Naive B cell (primary cell): ENCODE measurements at regions not wholly inside any gene's neighbourhood (a gene's known extent, or its start where the extent isn't known, plus 50 kb on each side); places are given as distances from the start of the nearest gene placed in this dataset.
"Not testable (repeated sequence)": the region's sequence is repeated elsewhere in the genome, so short reads cannot be mapped to it uniquely, and the experiment has no call there.

Experiments used
- ATAC-seq, 2 donors: fragments of 150-1000 bp; cut with Tn5 transposase; 2 replicates each; pipeline ENCODE4 v1.10.0; 2021; ENCODE audit warnings: low read depth in 2 of 2, mild to moderate bottlenecking in 2 of 2, moderate library complexity in 2 of 2
- DNase-seq: peaks from one replicate; pipeline ENCODE4 v3.0.0; 2022
- H3K27ac Mint-ChIP-seq, 6 donors: one replicate each; pipeline ENCODE4 v1.8.0; 2020 to 2022; ENCODE audit warnings: mild to moderate bottlenecking in 6 of 6, mixed read lengths in 6 of 6, moderate library complexity in 5 of 6, inconsistent platforms in 2 of 6
- H3K27me3 Mint-ChIP-seq, 3 donors: one replicate each; pipeline ENCODE4 v1.8.0; 2021 to 2022; ENCODE audit warnings: mixed read lengths in 3 of 3, mild to moderate bottlenecking in 1 of 3
- H3K36me3 Mint-ChIP-seq, 2 donors: one replicate each; pipeline ENCODE4 v1.8.0; 2020 to 2022; ENCODE audit warnings: mixed read lengths in 2 of 2, inconsistent platforms in 1 of 2, mild to moderate bottlenecking in 1 of 2
- H3K4me1 Mint-ChIP-seq, 3 donors: one replicate each; pipeline ENCODE4 v1.8.0; 2020 to 2022; ENCODE audit warnings: mixed read lengths in 3 of 3, inconsistent platforms in 1 of 3, mild to moderate bottlenecking in 1 of 3, moderate library complexity in 1 of 3
- H3K4me3 Mint-ChIP-seq, 8 donors: one replicate each; pipeline ENCODE4 v1.8.0; 2020 to 2022; ENCODE audit warnings: mild to moderate bottlenecking in 8 of 8, mixed read lengths in 8 of 8, moderate library complexity in 8 of 8, inconsistent platforms in 2 of 8
- H3K9me3 Mint-ChIP-seq, 7 donors: one replicate each; pipeline ENCODE4 v1.8.0; 2020 to 2022; ENCODE audit warnings: mixed read lengths in 7 of 7, mild to moderate bottlenecking in 5 of 7, inconsistent platforms in 2 of 7, moderate library complexity in 1 of 7

- peaks cover 0 to 5% (median 0%) of the 10 kb centered on the region in 7 donors for H3K9me3 Mint-ChIP-seq
- no peak for ATAC-seq
- H3K4me3 Mint-ChIP-seq = no peak overlapping the region
- H3K27me3 Mint-ChIP-seq = no peaks in the 10 kb centered on the region
- H3K27ac Mint-ChIP-seq = no peak overlapping the region
- H3K4me1 Mint-ChIP-seq = no peaks in the 10 kb centered on the region
- no peak for DNase-seq
- no peaks in the 10 kb centered on the region for H3K36me3 Mint-ChIP-seq
These were observed 910.0 kb upstream of the WWC1 start for GRCh38 chr5:167381457-167381856.

GRCh38 chr5:167389537-167389936, 901.9 kb upstream of the WWC1 start:
- peaks cover 0 to 10% (median 1%) of the 10 kb centered on the region in 7 donors for H3K9me3 Mint-ChIP-seq
- H3K27me3 Mint-ChIP-seq = no peaks in the 10 kb centered on the region
- H3K27ac Mint-ChIP-seq = no peak overlapping the region
- no peaks in the 10 kb centered on the region for H3K36me3 Mint-ChIP-seq
- H3K4me1 Mint-ChIP-seq = no peaks in the 10 kb centered on the region
- no peak for DNase-seq
- H3K4me3 Mint-ChIP-seq = no peak overlapping the region
- ATAC-seq = no peak

DNA sequence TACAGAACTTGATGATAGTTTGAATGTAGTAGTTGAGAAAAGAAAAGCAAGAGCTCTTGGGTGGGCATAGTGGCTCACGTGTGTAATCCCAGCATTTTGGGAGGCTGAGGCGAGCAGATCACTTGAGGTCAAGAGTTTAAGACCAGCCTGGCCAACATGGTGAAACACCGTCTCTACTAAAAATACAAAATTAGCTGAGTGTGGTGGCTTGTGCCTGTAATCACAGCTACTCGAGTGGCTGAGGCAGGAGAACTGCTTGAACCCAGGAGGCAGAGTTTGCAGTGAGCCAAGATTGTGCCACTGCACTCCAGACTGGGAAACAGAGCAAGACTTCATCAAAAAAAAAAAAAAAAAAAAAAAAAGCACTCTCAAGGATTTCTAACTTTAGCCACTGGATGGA, 900.2 kb upstream of the WWC1 start:
- peaks cover 0 to 13% (median 1%) of the 10 kb centered on the region in 7 donors for H3K9me3 Mint-ChIP-seq
- ATAC-seq, H3K36me3 Mint-ChIP-seq, H3K4me3 Mint-ChIP-seq, H3K27ac Mint-ChIP-seq, DNase-seq, H3K27me3 Mint-ChIP-seq, H3K4me1 Mint-ChIP-seq: not testable (repeated sequence)

DNA sequence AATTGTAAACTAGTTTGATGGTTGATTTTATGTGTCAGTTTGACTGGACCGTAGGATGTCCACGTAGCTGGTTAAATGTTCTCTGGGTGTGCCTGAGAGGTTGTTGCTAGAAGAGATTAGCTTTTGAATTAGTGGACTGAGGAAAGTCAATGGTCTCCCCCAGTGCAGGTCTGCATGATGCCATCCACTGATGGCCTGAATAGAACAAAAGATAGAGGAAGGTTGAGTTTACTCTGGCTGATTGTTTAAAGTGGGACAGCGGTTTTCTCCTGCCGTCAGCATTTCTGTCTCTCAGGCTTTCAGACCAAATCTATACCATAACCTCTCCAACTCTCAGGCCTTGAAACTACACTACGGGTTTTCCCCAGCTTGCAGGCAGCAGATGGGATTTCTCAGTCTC, 899.2 kb upstream of the WWC1 start:
- Mint-ChIP-seq H3K36me3 (no peaks in the 10 kb centered on the region), H3K27ac (no peak overlapping the region), H3K4me1 (no peaks in the 10 kb centered on the region), H3K9me3 (peaks cover 0 to 16% (median 0%) of the 10 kb centered on the region in 7 donors), H3K4me3 (no peak overlapping the region), H3K27me3 (no peaks in the 10 kb centered on the region)
- ATAC-seq = no peak
- no peak for DNase-seq

DNA sequence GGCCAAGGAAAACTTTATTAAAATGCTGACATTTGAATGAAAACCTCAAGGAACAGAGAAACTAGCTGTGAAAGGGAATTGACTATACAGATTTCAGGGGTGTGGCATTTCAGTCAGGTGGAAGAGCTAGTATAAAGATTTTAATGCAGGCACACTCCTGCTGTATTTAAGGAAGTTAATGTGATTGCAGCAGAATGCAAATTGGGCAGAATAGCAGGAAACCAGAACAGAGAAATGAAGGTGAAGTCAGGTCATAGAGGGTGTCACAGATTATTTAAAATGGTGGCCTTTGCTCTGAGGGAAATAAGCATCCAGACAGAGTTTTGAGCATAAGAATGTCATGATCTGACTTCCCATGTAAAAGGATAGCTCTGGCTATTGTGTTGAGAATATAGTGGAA, 898.1 kb upstream of the WWC1 start:
- Mint-ChIP-seq H3K9me3 (peaks cover 0 to 12% (median 0%) of the 10 kb centered on the region in 7 donors), H3K27ac (no peak overlapping the region), H3K4me1 (no peaks in the 10 kb centered on the region), H3K27me3 (no peaks in the 10 kb centered on the region), H3K4me3 (no peak overlapping the region), H3K36me3 (no peaks in the 10 kb centered on the region)
- ATAC-seq (no peak), DNase-seq (no peak)

- Mint-ChIP-seq H3K27ac (no peak overlapping the region), H3K9me3 (peaks cover 0 to 7% (median 0%) of the 10 kb centered on the region in 7 donors), H3K36me3 (no peaks in the 10 kb centered on the region), H3K4me1 (no peaks in the 10 kb centered on the region), H3K4me3 (no peak overlapping the region), H3K27me3 (no peaks in the 10 kb centered on the region)
- no peak for DNase-seq
- ATAC-seq = no peak
These were observed 888.8 kb upstream of the WWC1 start for GRCh38 chr5:167402671-167403070.

DNA sequence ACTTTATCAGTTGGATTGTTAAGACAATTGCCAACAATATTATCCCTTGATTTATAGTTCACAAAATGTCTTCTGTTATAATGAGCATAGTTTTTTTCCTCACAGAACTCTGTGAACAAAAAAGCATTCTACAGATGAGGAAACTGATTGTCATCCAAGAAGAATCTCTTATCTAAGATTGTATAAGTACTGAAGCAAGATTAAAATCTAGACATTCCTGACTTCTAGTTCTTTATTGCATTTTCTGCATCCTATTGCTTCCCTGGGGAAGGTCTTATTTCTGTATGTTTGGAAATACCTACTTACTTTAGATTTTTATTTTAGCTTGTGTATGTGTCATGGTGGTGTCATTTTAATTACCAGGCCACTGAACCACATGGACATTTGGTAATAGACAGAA, 884.9 kb upstream of the WWC1 start:
- H3K4me3 Mint-ChIP-seq = no peak overlapping the region

GRCh38 chr5:167412556-167412955, 878.9 kb upstream of the WWC1 start:
- H3K36me3 Mint-ChIP-seq = no peaks in the 10 kb centered on the region
- no peak overlapping the region for H3K4me3 Mint-ChIP-seq
- H3K9me3 Mint-ChIP-seq = peaks cover 0 to 4% (median 0%) of the 10 kb centered on the region in 7 donors

More for the DNA sequence above, 884.9 kb upstream of the WWC1 start:
- H3K9me3 Mint-ChIP-seq = no peaks in the 10 kb centered on the region
- no peaks in the 10 kb centered on the region for H3K4me1 Mint-ChIP-seq
- no peak for ATAC-seq
- H3K27ac Mint-ChIP-seq = no peak overlapping the region
- DNase-seq = no peak
- H3K27me3 Mint-ChIP-seq = no peaks in the 10 kb centered on the region
- no peaks in the 10 kb centered on the region for H3K36me3 Mint-ChIP-seq

DNA sequence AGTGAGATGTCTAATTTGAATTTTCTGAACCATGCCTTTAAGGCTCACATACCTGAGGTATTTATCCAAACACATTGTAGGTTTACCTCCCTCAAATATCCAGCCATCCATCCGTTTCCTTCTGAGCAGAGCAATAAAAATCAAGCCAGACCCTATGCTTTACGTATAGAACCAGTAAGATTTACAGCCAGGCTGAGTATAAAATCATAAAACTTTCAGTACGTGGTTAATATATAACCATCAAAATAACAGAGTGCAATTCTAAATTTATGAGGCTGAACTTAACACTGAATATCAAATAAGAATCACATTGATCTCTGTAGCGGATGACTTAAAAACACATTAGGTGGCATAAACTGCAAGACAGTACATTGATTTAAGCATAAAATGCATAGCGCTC, 877.9 kb upstream of the WWC1 start:
- Mint-ChIP-seq H3K9me3 (peaks cover 0 to 5% (median 0%) of the 10 kb centered on the region in 7 donors), H3K4me1 (no peaks in the 10 kb centered on the region), H3K27ac (no peak overlapping the region), H3K27me3 (no peaks in the 10 kb centered on the region), H3K36me3 (no peaks in the 10 kb centered on the region), H3K4me3 (no peak overlapping the region)
- ATAC-seq = no peak
- DNase-seq = no peak

More at GRCh38 chr5:167412556-167412955, 878.9 kb upstream of the WWC1 start:
- Mint-ChIP-seq H3K27ac (no peak overlapping the region), H3K27me3 (no peaks in the 10 kb centered on the region), H3K4me1 (no peaks in the 10 kb centered on the region)
- no peak for ATAC-seq
- DNase-seq = no peak

- Mint-ChIP-seq H3K36me3 (no peaks in the 10 kb centered on the region), H3K9me3 (peaks cover 0 to 7% (median 0%) of the 10 kb centered on the region in 7 donors), H3K27me3 (no peaks in the 10 kb centered on the region), H3K4me3 (no peak overlapping the region), H3K27ac (no peak overlapping the region), H3K4me1 (no peaks in the 10 kb centered on the region)
- ATAC-seq (no peak), DNase-seq (no peak)
These were observed 876.8 kb upstream of the WWC1 start for GRCh38 chr5:167414611-167415010.

DNA sequence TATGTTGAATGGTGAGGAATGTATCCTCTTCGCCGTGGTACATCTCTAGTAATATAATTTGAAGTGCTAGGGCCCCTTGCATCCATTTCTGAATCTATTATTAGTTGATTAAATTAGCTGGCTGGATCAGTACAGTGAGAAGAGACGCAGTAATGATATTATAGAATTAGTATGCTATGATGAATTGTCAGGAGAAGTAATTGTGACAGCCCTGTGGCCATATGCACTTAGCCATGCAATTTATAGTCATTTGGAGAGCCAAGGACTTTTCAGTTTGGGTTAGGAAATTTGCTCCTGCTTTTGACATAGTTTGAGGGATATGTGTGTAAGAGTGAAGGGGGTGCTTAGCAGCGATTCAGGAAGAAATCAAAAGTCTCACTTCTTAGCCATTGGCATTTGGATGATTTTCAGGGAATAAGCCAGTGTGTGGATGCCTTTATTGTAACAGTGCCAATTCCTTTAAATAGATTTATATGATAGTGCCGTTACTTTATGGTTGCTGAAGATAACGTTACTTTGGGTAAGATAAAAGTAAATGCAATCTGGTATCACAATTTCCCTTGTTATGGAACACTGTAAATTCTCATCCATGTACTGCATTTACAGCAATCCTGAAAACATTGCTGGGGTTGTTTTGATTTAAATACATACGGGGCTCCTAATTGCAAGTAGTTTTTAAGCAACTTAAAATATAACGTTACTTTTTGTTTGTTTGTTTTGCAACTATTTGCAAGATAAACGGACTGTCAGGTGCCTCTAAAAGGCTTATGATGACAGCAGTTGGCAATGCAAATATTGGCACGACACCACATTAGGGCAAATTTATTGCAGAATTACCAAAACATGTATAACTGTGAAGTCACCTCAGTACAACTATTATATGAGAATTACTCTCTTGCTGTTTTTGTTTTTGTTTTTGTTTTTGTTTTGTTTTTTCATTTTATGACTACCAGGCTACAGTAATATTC, 875.4 kb upstream of the WWC1 start:
- Mint-ChIP-seq H3K36me3 (no peaks in the 10 kb centered on the region), H3K4me1 (no peaks in the 10 kb centered on the region)
- ATAC-seq = no peak

GRCh38 chr5:167417662-167418061, 873.8 kb upstream of the WWC1 start:
- Mint-ChIP-seq H3K27me3 (no peaks in the 10 kb centered on the region), H3K4me3 (no peak overlapping the region), H3K36me3 (no peaks in the 10 kb centered on the region), H3K9me3 (peaks cover 0 to 7% (median 0%) of the 10 kb centered on the region in 7 donors), H3K4me1 (no peaks in the 10 kb centered on the region), H3K27ac (no peak overlapping the region)
- no peak for DNase-seq
- ATAC-seq = no peak

More for the DNA sequence above, 875.4 kb upstream of the WWC1 start:
- peaks cover 0 to 7% (median 0%) of the 10 kb centered on the region in 7 donors for H3K9me3 Mint-ChIP-seq
- DNase-seq = no peak
- H3K27me3 Mint-ChIP-seq = no peaks in the 10 kb centered on the region
- no peak overlapping the region for H3K27ac Mint-ChIP-seq
- H3K4me3 Mint-ChIP-seq = no peak overlapping the region

- DNase-seq (no peak), ATAC-seq (no peak)
- H3K27me3 Mint-ChIP-seq = no peaks in the 10 kb centered on the region
- no peaks in the 10 kb centered on the region for H3K36me3 Mint-ChIP-seq
- no peak overlapping the region for H3K4me3 Mint-ChIP-seq
- H3K9me3 Mint-ChIP-seq = peaks cover 0 to 14% (median 3%) of the 10 kb centered on the region in 7 donors
- H3K27ac Mint-ChIP-seq = no peak overlapping the region
- H3K4me1 Mint-ChIP-seq = no peaks in the 10 kb centered on the region
These were observed 866.3 kb upstream of the WWC1 start for GRCh38 chr5:167425161-167425560.

DNA sequence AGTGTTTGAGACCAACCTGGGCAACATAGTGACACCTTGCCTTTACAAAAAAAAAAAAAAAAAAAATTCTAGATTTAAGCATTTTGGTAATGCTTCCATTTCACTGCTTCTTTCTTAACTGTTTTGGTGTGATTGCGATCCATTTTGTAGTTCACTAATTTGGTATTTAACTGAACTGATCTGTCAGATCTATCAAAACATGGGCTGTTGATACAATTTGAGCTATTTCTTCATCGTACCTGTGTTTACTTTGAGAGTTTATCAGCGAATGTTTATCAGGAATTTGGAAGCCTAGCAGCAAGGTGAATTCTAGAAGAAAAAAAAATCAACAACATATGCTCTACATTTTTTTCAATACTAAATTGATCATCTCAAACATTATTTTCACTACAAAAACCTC, 864.9 kb upstream of the WWC1 start:
- no peaks in the 10 kb centered on the region for H3K4me1 Mint-ChIP-seq
- H3K36me3 Mint-ChIP-seq = no peaks in the 10 kb centered on the region
- ATAC-seq = no peak
- H3K27ac Mint-ChIP-seq = no peak overlapping the region
- no peak for DNase-seq
- H3K27me3 Mint-ChIP-seq = no peaks in the 10 kb centered on the region
- H3K9me3 Mint-ChIP-seq = peaks cover 0 to 14% (median 3%) of the 10 kb centered on the region in 7 donors
- no peak overlapping the region for H3K4me3 Mint-ChIP-seq
